ENCODE measurements at regions not wholly inside any gene's neighbourhood (a gene's known extent, or its start where the extent isn't known, plus 50 kb on each side); places are given as distances from the start of the nearest gene placed in this dataset.

DNA sequence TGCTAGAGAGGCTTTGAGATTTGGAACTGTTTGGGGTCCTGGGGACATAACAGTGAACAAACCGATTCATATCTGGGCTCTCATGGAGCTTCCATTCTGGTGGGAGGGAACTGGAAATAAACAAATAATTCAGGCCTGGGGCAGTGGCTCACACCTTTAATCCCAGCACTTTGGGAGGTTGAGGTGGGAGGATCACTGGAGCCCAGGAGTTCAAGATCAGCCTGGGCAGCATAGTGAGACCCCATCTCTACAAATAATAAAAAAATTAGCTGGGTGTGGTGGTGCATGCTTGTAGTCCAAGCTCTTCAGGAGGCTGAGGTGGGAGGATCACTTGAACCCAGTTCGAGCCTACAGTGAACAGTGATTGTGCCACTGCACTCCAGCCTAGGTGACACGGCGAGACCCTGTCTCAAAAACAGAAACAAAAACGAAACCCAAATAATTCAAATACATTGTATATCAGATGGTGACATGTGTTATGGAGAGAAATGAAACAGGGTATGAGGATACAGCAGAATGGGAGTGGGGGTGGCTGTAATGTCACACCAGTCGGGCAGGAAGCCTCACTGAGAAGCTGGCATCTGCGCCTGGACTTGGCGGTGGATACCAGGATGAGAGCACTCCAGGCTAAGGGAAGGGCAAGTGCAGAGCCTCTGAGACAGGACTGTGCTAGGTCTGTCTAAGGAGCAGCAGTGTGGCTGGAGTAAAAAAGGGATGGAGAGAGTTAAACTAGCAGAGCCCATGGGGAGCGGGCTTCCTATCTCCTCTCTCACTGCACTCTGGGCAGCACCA lies 131.1 kb upstream of the ZNF536 start:
- CTCF ChIA-PET = no interaction called here
- intact Hi-C loops (cut with micrococcal nuclease; ENCODE audit: unreplicated experiment) = no loop called here
- TF ChIP-seq EZH2 (IDR thresholded peaks at IDR 0.05; ENCODE audit: low read depth) = no peak
- TF ChIP-seq, protein P1, sequence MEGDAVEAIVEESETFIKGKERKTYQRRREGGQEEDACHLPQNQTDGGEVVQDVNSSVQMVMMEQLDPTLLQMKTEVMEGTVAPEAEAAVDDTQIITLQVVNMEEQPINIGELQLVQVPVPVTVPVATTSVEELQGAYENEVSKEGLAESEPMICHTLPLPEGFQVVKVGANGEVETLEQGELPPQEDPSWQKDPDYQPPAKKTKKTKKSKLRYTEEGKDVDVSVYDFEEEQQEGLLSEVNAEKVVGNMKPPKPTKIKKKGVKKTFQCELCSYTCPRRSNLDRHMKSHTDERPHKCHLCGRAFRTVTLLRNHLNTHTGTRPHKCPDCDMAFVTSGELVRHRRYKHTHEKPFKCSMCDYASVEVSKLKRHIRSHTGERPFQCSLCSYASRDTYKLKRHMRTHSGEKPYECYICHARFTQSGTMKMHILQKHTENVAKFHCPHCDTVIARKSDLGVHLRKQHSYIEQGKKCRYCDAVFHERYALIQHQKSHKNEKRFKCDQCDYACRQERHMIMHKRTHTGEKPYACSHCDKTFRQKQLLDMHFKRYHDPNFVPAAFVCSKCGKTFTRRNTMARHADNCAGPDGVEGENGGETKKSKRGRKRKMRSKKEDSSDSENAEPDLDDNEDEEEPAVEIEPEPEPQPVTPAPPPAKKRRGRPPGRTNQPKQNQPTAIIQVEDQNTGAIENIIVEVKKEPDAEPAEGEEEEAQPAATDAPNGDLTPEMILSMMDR (conservative IDR thresholded peaks at IDR 0.05) = no peak
- no peak overlapping the region for H2AFZ ChIP-seq
- no peaks in the 10 kb centered on the region for H3K79me2 ChIP-seq (ENCODE audit: low read depth)
- no peak overlapping the region for H3K4me2 ChIP-seq
- H4K20me1 ChIP-seq (ENCODE audit: insufficient read depth) = no peaks in the 10 kb centered on the region
- no peaks in the 10 kb centered on the region for H3F3A ChIP-seq (ENCODE audit: insufficient read depth, low read depth)
- no peaks in the 10 kb centered on the region for H3K4me1 ChIP-seq (replicated peaks; ENCODE audit: insufficient read depth)
- H3K9me3 ChIP-seq (ENCODE audit: insufficient read depth, low read depth) = no peaks in the 10 kb centered on the region
- H3K4me3 ChIP-seq = no peak overlapping the region
- no peak overlapping the region for H3K27ac ChIP-seq
- no peaks in the 10 kb centered on the region for H3K9me2 ChIP-seq (ENCODE audit: insufficient read depth)
- H3K27me3 ChIP-seq (ENCODE audit: insufficient read depth, low read depth) = peaks cover 78% of the 10 kb centered on the region
- no TSS peak for BruUV-seq (replicated peaks)
- H3K36me3 ChIP-seq (ENCODE audit: low read depth) = no peaks in the 10 kb centered on the region
- no peak for DNase-seq
- POLR2A ChIA-PET (ENCODE audit: unreplicated experiment) = no interaction called here

DNA sequence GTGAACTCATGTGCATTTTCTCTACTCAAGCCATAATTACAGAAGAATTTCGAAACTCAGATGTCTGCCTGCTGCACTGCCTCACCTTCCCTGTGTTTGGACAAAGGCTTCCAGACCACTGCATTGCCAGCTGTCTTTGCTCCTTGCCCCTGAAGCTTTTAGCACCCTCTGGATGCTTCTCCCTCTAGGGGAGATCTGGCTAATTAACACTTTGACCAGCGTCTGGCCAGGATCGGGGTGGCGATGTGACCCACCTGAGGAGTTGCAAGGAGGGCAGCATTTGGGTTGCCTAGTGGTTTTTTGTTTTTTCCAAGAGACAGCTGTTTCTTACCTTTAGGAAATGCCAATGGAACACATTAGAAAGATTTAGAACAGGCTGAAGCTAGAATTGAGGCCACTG lies 127.7 kb upstream of the ZNF536 start:
- TF ChIP-seq EZH2 (IDR thresholded peaks at IDR 0.05; ENCODE audit: low read depth) = no peak
- TF ChIP-seq, protein P1 (conservative IDR thresholded peaks at IDR 0.05) = no peak

DNA sequence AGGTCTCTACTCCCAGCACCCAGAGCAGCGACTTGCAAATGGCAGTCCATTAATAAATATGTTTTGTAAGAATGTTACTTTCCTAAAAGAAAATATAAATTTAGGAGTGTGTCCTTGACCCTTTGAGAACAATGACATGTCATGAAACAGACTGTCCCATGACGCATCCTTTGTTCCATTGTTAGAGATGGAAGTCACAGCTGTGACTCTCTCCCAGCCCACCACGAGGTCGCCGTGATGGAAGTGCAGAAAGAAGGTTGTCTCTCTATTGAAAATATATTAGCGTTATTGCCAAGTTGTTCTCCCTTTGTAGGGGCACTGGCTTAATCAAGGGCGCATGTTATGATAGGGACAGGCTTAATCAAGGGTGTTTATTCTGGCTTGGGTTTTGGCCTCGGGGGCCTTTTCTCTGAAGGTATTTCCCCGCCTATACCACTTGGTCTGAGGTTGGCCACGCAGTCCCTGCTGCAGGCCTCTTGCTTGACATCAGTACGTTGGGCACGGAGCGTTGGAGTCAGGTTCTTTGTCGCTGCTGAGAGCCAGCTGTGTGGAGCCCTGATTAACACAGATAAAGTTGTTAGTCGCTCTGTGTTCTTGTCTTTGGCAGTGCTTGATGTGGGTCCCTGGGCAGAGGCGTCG lies 126.7 kb upstream of the ZNF536 start:
- Histone ChIP-seq H3F3A (ENCODE audit: insufficient read depth, low read depth) (no peaks in the 10 kb centered on the region), H3K27me3 (ENCODE audit: insufficient read depth, low read depth) (peaks cover 77% of the 10 kb centered on the region), H3K4me1 (replicated peaks; ENCODE audit: insufficient read depth) (no peaks in the 10 kb centered on the region), H3K9me2 (ENCODE audit: insufficient read depth) (no peaks in the 10 kb centered on the region), H2AFZ (no peak overlapping the region), H3K36me3 (ENCODE audit: low read depth) (no peaks in the 10 kb centered on the region), H3K9me3 (ENCODE audit: insufficient read depth, low read depth) (no peaks in the 10 kb centered on the region), H3K4me2 (no peak overlapping the region), H3K27ac (no peak overlapping the region), H3K79me2 (ENCODE audit: low read depth) (no peaks in the 10 kb centered on the region), H3K4me3 (no peak overlapping the region), H4K20me1 (ENCODE audit: insufficient read depth) (no peaks in the 10 kb centered on the region)
- no TSS peak for BruUV-seq (replicated peaks)
- ChIA-PET CTCF (no interaction called here), POLR2A (ENCODE audit: unreplicated experiment) (no interaction called here)
- no peak for DNase-seq
- TF ChIP-seq, protein P1 (conservative IDR thresholded peaks at IDR 0.05) = no peak
- no peak for TF ChIP-seq EZH2 (IDR thresholded peaks at IDR 0.05; ENCODE audit: low read depth)
- intact Hi-C loops (cut with micrococcal nuclease; ENCODE audit: unreplicated experiment) = no loop called here

More for the DNA sequence above, 127.7 kb upstream of the ZNF536 start:
- Histone ChIP-seq H3K27me3 (ENCODE audit: insufficient read depth, low read depth) (peaks cover 75% of the 10 kb centered on the region), H3K4me3 (no peak overlapping the region), H3K9me3 (ENCODE audit: insufficient read depth, low read depth) (no peaks in the 10 kb centered on the region), H2AFZ (no peak overlapping the region), H3K27ac (no peak overlapping the region), H3K4me2 (no peak overlapping the region), H3F3A (ENCODE audit: insufficient read depth, low read depth) (no peaks in the 10 kb centered on the region), H4K20me1 (ENCODE audit: insufficient read depth) (no peaks in the 10 kb centered on the region), H3K79me2 (ENCODE audit: low read depth) (no peaks in the 10 kb centered on the region), H3K9me2 (ENCODE audit: insufficient read depth) (no peaks in the 10 kb centered on the region), H3K36me3 (ENCODE audit: low read depth) (no peaks in the 10 kb centered on the region), H3K4me1 (replicated peaks; ENCODE audit: insufficient read depth) (no peaks in the 10 kb centered on the region)
- BruUV-seq (replicated peaks) = no TSS peak
- ChIA-PET POLR2A (ENCODE audit: unreplicated experiment) (no interaction called here), CTCF (no interaction called here)
- DNase-seq = no peak
- intact Hi-C loops (cut with micrococcal nuclease; ENCODE audit: unreplicated experiment) = no loop called here
